Colonic mucosa (tissue), 4 donors: ENCODE measurements at regions not wholly inside any gene's neighbourhood (a gene's known extent, or its start where the extent isn't known, plus 50 kb on each side); places are given as distances from the start of the nearest gene placed in this dataset.

Source experiments
- DNase-seq: peaks from one replicate; pipeline ENCODE4 v3.0.0-alpha.2; 2020
- H3K27ac ChIP-seq: fragments of 200-600 bp; one replicate; pipeline ENCODE4 v1.8.0; 2021
- H3K27me3 ChIP-seq: fragments of 200-600 bp; one replicate; pipeline ENCODE4 v1.8.0; 2021
- H3K36me3 ChIP-seq: fragments of 200-600 bp; one replicate; pipeline ENCODE4 v1.8.0; 2021
- H3K4me1 ChIP-seq: fragments of 200-600 bp; one replicate; pipeline ENCODE4 v1.8.0; 2021; ENCODE audit warnings: mild to moderate bottlenecking
- H3K4me3 ChIP-seq: fragments of 200-600 bp; one replicate; pipeline ENCODE4 v1.8.0; 2021
- H3K9ac ChIP-seq, 2 donors: one replicate each; pipeline ENCODE4 v1.7.0; 2013; ENCODE audit warnings: control low read depth in 2 of 2, low read depth in 2 of 2, low read length in 2 of 2
- H3K9me3 ChIP-seq: fragments of 200-600 bp; one replicate; pipeline ENCODE4 v1.8.0; 2021
- intact Hi-C: fragments of 100-400 bp; cut with DNase I; formaldehyde crosslinking; loops from one replicate; pipeline ENCODE4 v1.14.1; 2022
- TF ChIP-seq, protein P1 (sequence below): fragments of 200-600 bp; IDR thresholded peaks from one replicate; pipeline ENCODE4 v1.8.0; 2022; ENCODE audit warnings: antibody characterized with exemption, mild to moderate bottlenecking
- donor health status: healthy.
- donor health status: DM: no; HTN: no; CAD: no.
- donor health status: DM: no; HTN: no; CAD: no.

- Histone ChIP-seq H3K9ac (no peak overlapping the region), H3K36me3 (no peaks in the 10 kb centered on the region), H3K27ac (no peak overlapping the region), H3K27me3 (no peaks in the 10 kb centered on the region), H3K4me3 (no peak overlapping the region), H3K9me3 (no peaks in the 10 kb centered on the region), H3K4me1 (no peaks in the 10 kb centered on the region)
- DNase-seq = no peak
- TF ChIP-seq, protein P1, sequence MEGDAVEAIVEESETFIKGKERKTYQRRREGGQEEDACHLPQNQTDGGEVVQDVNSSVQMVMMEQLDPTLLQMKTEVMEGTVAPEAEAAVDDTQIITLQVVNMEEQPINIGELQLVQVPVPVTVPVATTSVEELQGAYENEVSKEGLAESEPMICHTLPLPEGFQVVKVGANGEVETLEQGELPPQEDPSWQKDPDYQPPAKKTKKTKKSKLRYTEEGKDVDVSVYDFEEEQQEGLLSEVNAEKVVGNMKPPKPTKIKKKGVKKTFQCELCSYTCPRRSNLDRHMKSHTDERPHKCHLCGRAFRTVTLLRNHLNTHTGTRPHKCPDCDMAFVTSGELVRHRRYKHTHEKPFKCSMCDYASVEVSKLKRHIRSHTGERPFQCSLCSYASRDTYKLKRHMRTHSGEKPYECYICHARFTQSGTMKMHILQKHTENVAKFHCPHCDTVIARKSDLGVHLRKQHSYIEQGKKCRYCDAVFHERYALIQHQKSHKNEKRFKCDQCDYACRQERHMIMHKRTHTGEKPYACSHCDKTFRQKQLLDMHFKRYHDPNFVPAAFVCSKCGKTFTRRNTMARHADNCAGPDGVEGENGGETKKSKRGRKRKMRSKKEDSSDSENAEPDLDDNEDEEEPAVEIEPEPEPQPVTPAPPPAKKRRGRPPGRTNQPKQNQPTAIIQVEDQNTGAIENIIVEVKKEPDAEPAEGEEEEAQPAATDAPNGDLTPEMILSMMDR = no peak
- intact Hi-C loops = no loop called here
These were observed 507.0 kb downstream of the TAF11L14 start for GRCh38 chr5:18141222-18141621.

- Histone ChIP-seq H3K36me3 (no peaks in the 10 kb centered on the region), H3K9me3 (no peaks in the 10 kb centered on the region), H3K4me3 (no peak overlapping the region), H3K27me3 (no peaks in the 10 kb centered on the region), H3K4me1 (no peaks in the 10 kb centered on the region), H3K9ac (no peak overlapping the region), H3K27ac (no peak overlapping the region)
- intact Hi-C loops = no loop called here
- TF ChIP-seq, protein P1 = no peak
- DNase-seq = no peak
These were observed 508.6 kb downstream of the TAF11L14 start for GRCh38 chr5:18142831-18143230.

DNA sequence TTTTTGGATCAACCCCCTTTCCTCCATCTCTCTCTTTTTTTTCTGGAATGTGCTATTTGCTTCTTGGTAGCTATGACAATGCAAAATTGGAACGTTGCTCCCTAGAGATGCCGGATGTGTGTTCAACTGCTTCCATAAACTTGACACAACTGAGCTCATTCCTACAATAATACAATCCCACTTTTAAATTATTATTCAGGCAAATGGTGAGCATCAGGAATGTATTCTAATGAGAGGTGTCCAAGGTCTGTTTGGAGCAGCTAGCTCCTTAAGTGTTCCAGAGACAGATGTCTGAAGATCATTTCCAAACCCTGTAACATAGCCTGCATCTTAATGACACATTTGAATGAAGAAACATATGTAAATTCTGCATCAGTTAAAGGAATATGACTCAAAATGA lies 518.4 kb downstream of the TAF11L14 start:
- TF ChIP-seq, protein P1 = no peak
- no peak overlapping the region for H3K9ac ChIP-seq
- intact Hi-C loops = no loop called here

GRCh38 chr5:18158166-18158565 lies 523.9 kb downstream of the TAF11L14 start:
- Histone ChIP-seq H3K9ac (no peak overlapping the region), H3K27ac (no peak overlapping the region), H3K9me3 (no peaks in the 10 kb centered on the region), H3K27me3 (no peaks in the 10 kb centered on the region), H3K4me3 (no peak overlapping the region), H3K36me3 (no peaks in the 10 kb centered on the region), H3K4me1 (no peaks in the 10 kb centered on the region)
- no peak for DNase-seq
- TF ChIP-seq, protein P1 = no peak
- intact Hi-C loops = no loop called here

More for the DNA sequence above, 518.4 kb downstream of the TAF11L14 start:
- H3K4me1 ChIP-seq = no peaks in the 10 kb centered on the region
- no peaks in the 10 kb centered on the region for H3K9me3 ChIP-seq
- H3K27me3 ChIP-seq = no peaks in the 10 kb centered on the region
- H3K4me3 ChIP-seq = no peak overlapping the region
- H3K27ac ChIP-seq = no peak overlapping the region
- DNase-seq = no peak
- no peaks in the 10 kb centered on the region for H3K36me3 ChIP-seq

GRCh38 chr5:18159331-18159730 lies 525.1 kb downstream of the TAF11L14 start:
- H3K4me3 ChIP-seq = no peak overlapping the region
- TF ChIP-seq, protein P1 = no peak
- no peak overlapping the region for H3K27ac ChIP-seq
- intact Hi-C loops = no loop called here
- no peak overlapping the region for H3K9ac ChIP-seq
- H3K4me1 ChIP-seq = no peaks in the 10 kb centered on the region
- DNase-seq = no peak
- no peaks in the 10 kb centered on the region for H3K9me3 ChIP-seq
- H3K36me3 ChIP-seq = no peaks in the 10 kb centered on the region
- no peaks in the 10 kb centered on the region for H3K27me3 ChIP-seq

- H3K4me3 ChIP-seq = no peak overlapping the region
- H3K36me3 ChIP-seq = no peaks in the 10 kb centered on the region
- H3K27ac ChIP-seq = no peak overlapping the region
- H3K4me1 ChIP-seq = no peaks in the 10 kb centered on the region
- no peaks in the 10 kb centered on the region for H3K27me3 ChIP-seq
- TF ChIP-seq, protein P1 = no peak
- H3K9ac ChIP-seq = no peak overlapping the region
- no peaks in the 10 kb centered on the region for H3K9me3 ChIP-seq
- intact Hi-C loops = no loop called here
- DNase-seq = no peak
These were observed 537.4 kb downstream of the TAF11L14 start for GRCh38 chr5:18171684-18172083.
